Activated CD8-positive, alpha-beta T cell treated with anti-CD3 and anti-CD28 coated beads for 36 hours (primary cell): ENCODE measurements at regions not wholly inside any gene's neighbourhood (a gene's known extent, or its start where the extent isn't known, plus 50 kb on each side); places are given as distances from the start of the nearest gene placed in this dataset.

ENCODE experiments used
- ATAC-seq: fragments of 200-7000 bp; cut with Tn5 transposase; one replicate; pipeline ENCODE4 v1.10.0; 2021; ENCODE audit warnings: mild to moderate bottlenecking, moderate library complexity
- CTCF ChIA-PET: fragments of 350-600 bp; sonication (Branson Sonifier 250); formaldehyde crosslinking; loops from one replicate; lab custom pipeline; 2021; ENCODE audit warnings: antibody characterized with exemption; lab: Charles Lee
- POLR2A ChIA-PET: fragments of 350-600 bp; sonication (Branson Sonifier 250); formaldehyde crosslinking; loops from one replicate; lab custom pipeline; 2021; ENCODE audit warnings: antibody characterized with exemption; lab: Charles Lee
- DNase-seq: peaks from one replicate; pipeline ENCODE4 v3.0.0-alpha.2; 2020
- H3K27ac Mint-ChIP-seq: one replicate; pipeline ENCODE4 v1.8.0; 2021; ENCODE audit warnings: mild to moderate bottlenecking, mixed read lengths
- H3K27me3 Mint-ChIP-seq: one replicate; pipeline ENCODE4 v1.8.0; 2021; ENCODE audit warnings: mixed read lengths
- H3K36me3 Mint-ChIP-seq: one replicate; pipeline ENCODE4 v1.8.0; 2021; ENCODE audit warnings: low read depth, mixed read lengths
- H3K4me1 Mint-ChIP-seq: one replicate; pipeline ENCODE4 v1.8.0; 2021; ENCODE audit warnings: low read depth, mixed read lengths
- H3K4me3 Mint-ChIP-seq: one replicate; pipeline ENCODE4 v1.8.0; 2021; ENCODE audit warnings: mild to moderate bottlenecking, moderate library complexity, mixed read lengths
- H3K9me3 Mint-ChIP-seq: one replicate; pipeline ENCODE4 v1.8.0; 2021; ENCODE audit warnings: mixed read lengths
- intact Hi-C: fragments of 100-400 bp; cut with micrococcal nuclease; formaldehyde crosslinking; loops from one replicate; pipeline ENCODE4 v1.10.0; 2022
- TF ChIP-seq, protein P1 (sequence below): fragments of 200-600 bp; IDR thresholded peaks from one replicate; pipeline ENCODE4 v1.8.0; 2022; ENCODE audit warnings: antibody characterized with exemption, mild to moderate bottlenecking

GRCh38 chr10:78599122-78599853 lies 469.5 kb upstream of the ZMIZ1 start:
- Mint-ChIP-seq H3K27ac (no peak overlapping the region), H3K4me3 (no peak overlapping the region), H3K9me3 (no peaks in the 10 kb centered on the region), H3K36me3 (no peaks in the 10 kb centered on the region), H3K27me3 (peaks cover 8% of the 10 kb centered on the region), H3K4me1 (no peaks in the 10 kb centered on the region)
- ATAC-seq, result no peak
- CTCF ChIA-PET, result no interaction called here
- POLR2A ChIA-PET, result no interaction called here
- intact Hi-C loops, result no loop called here
- no peak for DNase-seq
- TF ChIP-seq, protein P1, sequence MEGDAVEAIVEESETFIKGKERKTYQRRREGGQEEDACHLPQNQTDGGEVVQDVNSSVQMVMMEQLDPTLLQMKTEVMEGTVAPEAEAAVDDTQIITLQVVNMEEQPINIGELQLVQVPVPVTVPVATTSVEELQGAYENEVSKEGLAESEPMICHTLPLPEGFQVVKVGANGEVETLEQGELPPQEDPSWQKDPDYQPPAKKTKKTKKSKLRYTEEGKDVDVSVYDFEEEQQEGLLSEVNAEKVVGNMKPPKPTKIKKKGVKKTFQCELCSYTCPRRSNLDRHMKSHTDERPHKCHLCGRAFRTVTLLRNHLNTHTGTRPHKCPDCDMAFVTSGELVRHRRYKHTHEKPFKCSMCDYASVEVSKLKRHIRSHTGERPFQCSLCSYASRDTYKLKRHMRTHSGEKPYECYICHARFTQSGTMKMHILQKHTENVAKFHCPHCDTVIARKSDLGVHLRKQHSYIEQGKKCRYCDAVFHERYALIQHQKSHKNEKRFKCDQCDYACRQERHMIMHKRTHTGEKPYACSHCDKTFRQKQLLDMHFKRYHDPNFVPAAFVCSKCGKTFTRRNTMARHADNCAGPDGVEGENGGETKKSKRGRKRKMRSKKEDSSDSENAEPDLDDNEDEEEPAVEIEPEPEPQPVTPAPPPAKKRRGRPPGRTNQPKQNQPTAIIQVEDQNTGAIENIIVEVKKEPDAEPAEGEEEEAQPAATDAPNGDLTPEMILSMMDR, result no peak

- Mint-ChIP-seq H3K4me1 (no peaks in the 10 kb centered on the region), H3K4me3 (no peak overlapping the region), H3K27ac (no peak overlapping the region), H3K9me3 (no peaks in the 10 kb centered on the region), H3K36me3 (no peaks in the 10 kb centered on the region), H3K27me3 (peaks cover 8% of the 10 kb centered on the region)
- CTCF ChIA-PET, result no interaction called here
- TF ChIP-seq, protein P1, result no peak
- DNase-seq (no peak), ATAC-seq (no peak)
- POLR2A ChIA-PET, result interaction anchor here (0.5 kb wide), 1 partner anchor 617 kb away, joined by 3 read pairs; no protein-coding TSS in a partner anchor
- intact Hi-C loops, result no loop called here
These were observed 468.6 kb upstream of the ZMIZ1 start for GRCh38 chr10:78600121-78600665.

- intact Hi-C loops, result no loop called here
- CTCF ChIA-PET, result no interaction called here
- peaks cover 8% of the 10 kb centered on the region for H3K27me3 Mint-ChIP-seq
- no peaks in the 10 kb centered on the region for H3K36me3 Mint-ChIP-seq
- no peaks in the 10 kb centered on the region for H3K4me1 Mint-ChIP-seq
- DNase-seq, result no peak
- H3K27ac Mint-ChIP-seq, result no peak overlapping the region
- POLR2A ChIA-PET, result no interaction called here
- no peak for ATAC-seq
- TF ChIP-seq, protein P1, result no peak
- H3K9me3 Mint-ChIP-seq, result no peaks in the 10 kb centered on the region
- H3K4me3 Mint-ChIP-seq, result no peak overlapping the region
These were observed 468.0 kb upstream of the ZMIZ1 start for GRCh38 chr10:78600740-78601139.

GRCh38 chr10:78602201-78602932 lies 466.4 kb upstream of the ZMIZ1 start:
- ChIA-PET POLR2A (no interaction called here), CTCF (no interaction called here)
- H3K27ac Mint-ChIP-seq, result no peak overlapping the region
- DNase-seq, result peak; percentile 57
- H3K4me1 Mint-ChIP-seq, result no peaks in the 10 kb centered on the region
- ATAC-seq, result peak; percentile 55
- H3K9me3 Mint-ChIP-seq, result no peaks in the 10 kb centered on the region
- intact Hi-C loops, result no loop called here
- no peaks in the 10 kb centered on the region for H3K36me3 Mint-ChIP-seq
- peaks cover 7% of the 10 kb centered on the region for H3K27me3 Mint-ChIP-seq
- H3K4me3 Mint-ChIP-seq, result no peak overlapping the region
- TF ChIP-seq, protein P1, result no peak

DNA sequence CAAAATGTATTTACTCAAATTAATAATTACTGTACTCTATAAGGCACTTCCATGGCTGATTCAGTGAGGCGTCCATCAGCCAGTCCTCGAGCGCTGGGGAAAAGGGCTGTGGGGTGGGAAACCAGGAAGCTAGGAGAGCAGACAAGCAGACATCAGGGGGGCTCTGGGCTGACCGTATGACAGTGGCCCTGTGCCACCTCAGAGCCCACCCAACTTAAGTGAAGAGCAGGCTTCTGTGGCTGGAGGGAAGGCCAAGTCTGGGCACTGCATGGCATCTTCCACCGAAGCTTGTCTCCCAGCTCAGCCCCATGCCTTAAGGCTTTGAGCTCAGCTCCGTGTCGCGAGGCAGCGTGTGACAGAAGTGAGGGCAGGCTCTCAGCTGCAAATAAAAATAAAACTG lies 464.5 kb upstream of the ZMIZ1 start:
- ATAC-seq (no peak), DNase-seq (no peak)
- Mint-ChIP-seq H3K27ac (no peak overlapping the region), H3K4me1 (no peaks in the 10 kb centered on the region), H3K27me3 (peaks cover 4% of the 10 kb centered on the region), H3K9me3 (peaks cover 2% of the 10 kb centered on the region), H3K36me3 (no peaks in the 10 kb centered on the region), H3K4me3 (no peak overlapping the region)
- intact Hi-C loops, result no loop called here
- ChIA-PET CTCF (no interaction called here), POLR2A (no interaction called here)
- TF ChIP-seq, protein P1, result no peak
